NCI-H1105 treated with DMSO at 0.1 percent for 48 hours (cell line): ENCODE measurements at regions not wholly inside any gene's neighbourhood (a gene's known extent, or its start where the extent isn't known, plus 50 kb on each side); places are given as distances from the start of the nearest gene placed in this dataset.
"Not testable (repeated sequence)": the region's sequence is repeated elsewhere in the genome, so short reads cannot be mapped to it uniquely, and the experiment has no call there.

Source experiments
- DNase-seq: peaks from one replicate; lab custom pipeline; 2025; lab: John Stamatoyannopoulos, UW

- DNase-seq, result no peak
Observed at GRCh38 chr7:53238021-53238605, 202.7 kb downstream of the POM121L12 start.

- DNase-seq, result not testable (repeated sequence)
Observed at GRCh38 chr7:53239151-53239550, 203.7 kb downstream of the POM121L12 start.

DNA sequence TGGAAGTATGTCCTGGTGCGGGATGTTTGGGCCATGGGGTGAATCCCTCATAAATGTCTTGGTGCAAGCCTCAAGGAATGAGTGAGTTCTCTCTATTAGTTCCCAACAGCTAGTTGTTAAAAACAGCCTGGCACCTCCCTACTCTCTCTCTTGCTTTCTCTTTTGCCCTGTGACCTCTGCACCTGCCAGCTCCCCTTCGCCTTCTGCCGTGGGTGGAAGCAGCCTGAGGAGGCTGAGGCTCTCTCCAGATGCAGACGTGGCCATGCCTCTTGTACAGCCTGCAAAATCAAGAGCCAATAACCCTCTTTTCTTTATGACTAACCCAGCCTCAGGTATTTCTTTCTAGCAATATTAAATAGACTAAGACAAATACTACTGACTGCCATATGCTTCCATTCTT lies 210.3 kb downstream of the POM121L12 start:
- no peak for DNase-seq

DNA sequence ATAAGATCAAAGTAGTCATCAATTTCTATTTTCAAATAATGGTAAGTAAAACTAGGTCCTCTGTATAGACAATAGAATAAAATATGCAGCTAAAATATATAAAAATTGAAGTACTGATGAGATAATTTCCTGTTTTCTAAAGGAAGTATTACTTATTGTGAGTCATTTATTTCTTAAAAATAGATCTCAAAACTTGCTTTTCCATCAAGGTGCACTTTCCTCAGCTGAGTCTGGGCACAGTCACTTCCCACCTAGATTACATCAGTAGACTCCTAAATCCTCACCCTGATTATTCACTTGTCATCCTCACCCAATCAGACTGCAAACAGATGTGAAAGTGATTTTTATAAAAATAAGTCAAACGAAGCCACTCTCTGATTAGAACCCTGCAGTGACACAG lies 211.5 kb downstream of the POM121L12 start:
- no peak for DNase-seq

GRCh38 chr7:53252539-53252938 lies 217.1 kb downstream of the POM121L12 start:
- no peak for DNase-seq

DNA sequence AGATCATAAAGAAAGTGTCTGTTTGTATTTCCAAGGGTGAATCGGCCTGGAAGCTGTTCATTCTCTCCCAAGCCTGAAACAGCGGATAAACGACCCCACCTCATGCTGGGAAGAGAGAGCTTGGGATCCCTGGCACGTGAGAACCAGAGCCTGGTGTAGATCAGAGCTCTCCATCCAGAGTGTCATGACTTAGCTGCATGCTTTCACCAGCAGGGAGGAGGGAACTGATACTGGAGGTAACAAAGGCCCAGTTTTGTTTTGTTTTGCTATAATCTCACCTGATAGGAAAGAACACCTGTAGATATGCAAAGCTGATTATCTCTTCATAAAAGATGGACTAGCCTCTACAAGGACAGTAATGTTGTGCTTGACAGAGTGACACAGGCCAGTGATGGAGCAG lies 236.6 kb downstream of the POM121L12 start:
- DNase-seq, result no peak

- DNase-seq, result no peak
Observed at GRCh38 chr7:53281312-53281711, 245.9 kb downstream of the POM121L12 start.

DNA sequence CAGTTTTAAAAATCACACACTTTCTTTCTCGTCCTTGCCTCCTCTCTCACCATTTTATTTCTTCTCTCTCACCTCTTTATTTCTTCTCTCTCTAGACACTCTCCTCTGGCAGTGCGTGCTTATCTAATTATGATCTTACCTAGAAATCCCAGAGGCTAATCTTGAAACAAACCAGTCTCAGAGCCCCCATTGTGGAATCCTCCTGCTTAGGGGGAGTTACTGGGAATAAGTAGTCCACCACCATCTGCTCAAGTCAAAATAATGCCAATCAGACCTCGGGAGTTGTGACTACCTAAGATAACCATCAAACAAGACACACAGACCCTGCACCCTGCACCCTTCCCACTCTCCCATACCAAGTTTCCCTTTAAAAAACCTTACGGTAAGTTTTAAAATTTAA lies 256.9 kb downstream of the POM121L12 start:
- DNase-seq, result no peak

DNA sequence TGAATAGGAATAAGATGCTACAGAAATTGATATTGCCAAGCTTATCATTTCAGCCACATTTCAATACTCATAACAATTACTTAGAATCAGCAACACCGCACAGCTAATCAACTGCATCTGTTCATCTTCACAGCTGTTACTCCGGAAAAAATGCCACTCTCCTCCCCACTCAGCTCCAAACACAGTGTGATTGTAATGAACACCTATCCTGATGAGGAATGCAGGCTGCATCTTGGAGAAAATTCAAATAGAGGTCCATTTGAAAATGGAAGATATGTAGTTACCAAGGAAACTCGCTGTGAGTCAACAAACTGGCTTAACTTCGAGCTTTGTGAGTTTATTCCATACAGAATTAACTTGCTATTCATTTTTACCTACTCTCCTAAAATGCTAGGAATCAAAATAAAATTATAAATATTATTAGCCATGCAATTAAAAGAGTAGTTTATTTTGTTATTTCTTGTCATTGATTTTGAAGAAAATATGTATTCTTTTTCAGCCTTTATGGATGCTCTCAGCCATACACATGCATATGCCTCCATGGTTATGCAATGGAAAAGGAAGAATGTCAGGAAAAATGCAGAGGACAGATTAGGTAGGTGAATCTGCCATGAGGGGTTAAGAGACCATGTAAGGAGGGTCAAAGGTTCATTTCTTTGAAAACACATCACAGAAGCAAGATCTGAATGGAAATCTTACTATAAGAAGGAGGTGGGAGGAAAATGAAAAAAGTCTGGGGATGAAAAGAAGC lies 267.2 kb downstream of the POM121L12 start:
- DNase-seq, result no peak

- no peak for DNase-seq
Observed at GRCh38 chr7:53303781-53304180, 268.3 kb downstream of the POM121L12 start.

GRCh38 chr7:53306846-53307245 lies 271.4 kb downstream of the POM121L12 start:
- DNase-seq, result no peak

DNA sequence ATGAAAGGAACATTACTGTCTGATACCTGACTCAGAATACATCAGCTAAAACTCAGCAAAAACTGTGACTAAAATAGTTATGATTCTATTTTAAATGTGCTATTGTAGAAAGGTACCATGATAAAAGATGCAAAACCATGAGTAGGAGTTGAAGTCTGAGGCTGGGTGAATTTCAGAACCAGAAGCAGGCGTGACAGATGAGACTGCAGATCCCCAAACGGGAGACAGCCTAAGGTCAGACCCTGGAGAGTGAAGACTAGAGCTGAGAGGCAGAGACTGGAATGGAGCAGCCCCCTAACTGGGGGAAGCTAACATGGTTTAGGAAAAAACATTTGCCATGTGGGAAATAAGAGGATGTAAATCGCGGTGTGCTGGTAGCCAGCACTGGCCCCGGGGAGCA lies 275.8 kb downstream of the POM121L12 start:
- DNase-seq, result no peak

GRCh38 chr7:53315981-53316380 lies 280.5 kb downstream of the POM121L12 start:
- no peak for DNase-seq

GRCh38 chr7:53318566-53318965 lies 283.1 kb downstream of the POM121L12 start:
- DNase-seq, result no peak

DNA sequence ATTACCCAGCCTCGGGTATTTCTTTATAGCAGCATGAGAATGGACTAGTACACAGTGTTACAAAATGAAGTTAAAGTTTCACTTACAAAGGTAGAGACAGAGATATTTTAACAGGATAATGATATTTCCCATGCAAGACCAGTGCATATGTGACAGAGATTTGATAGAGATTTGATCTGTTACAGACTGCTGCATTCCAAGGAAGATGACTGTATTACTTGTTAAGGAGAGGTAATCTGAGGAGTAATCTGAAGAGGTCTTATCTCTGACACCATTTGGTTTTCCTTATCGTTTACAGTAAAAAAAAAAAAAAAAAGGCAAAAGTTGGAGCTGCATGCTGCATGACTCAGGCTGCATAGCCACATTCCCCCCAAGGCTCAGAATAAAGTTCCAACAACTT lies 289.6 kb downstream of the POM121L12 start:
- DNase-seq, result no peak

GRCh38 chr7:53326634-53327033 lies 291.2 kb downstream of the POM121L12 start:
- DNase-seq, result no peak

GRCh38 chr7:53336105-53336668 lies 300.8 kb downstream of the POM121L12 start:
- no peak for DNase-seq

DNA sequence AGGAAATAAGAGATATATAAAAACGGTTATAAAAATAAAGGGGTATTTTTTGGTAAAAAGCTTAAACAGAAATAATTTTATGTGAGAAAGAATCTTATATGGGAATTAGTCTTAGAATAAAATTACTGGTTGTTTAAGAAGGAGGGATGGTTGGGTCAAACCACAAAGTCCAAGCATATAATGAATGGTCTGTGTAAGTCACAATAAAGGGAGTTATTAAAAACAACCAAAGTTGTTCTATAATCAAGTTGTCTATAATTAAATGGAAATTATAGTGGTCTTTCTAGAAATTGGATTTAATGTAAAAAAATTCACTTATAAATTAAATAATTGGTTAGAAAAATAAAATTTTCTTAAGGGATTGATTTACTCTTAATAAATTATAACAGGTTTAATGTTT lies 304.8 kb downstream of the POM121L12 start:
- DNase-seq, result no peak

- DNase-seq, result peak; percentile 3
Observed at GRCh38 chr7:53350241-53350640, 314.8 kb downstream of the POM121L12 start.

- DNase-seq, result no peak
Observed at GRCh38 chr7:53351681-53352080, 316.2 kb downstream of the POM121L12 start.

GRCh38 chr7:53358269-53358668 lies 322.8 kb downstream of the POM121L12 start:
- no peak for DNase-seq

GRCh38 chr7:53383131-53383530 lies 347.7 kb downstream of the POM121L12 start:
- DNase-seq, result no peak

DNA sequence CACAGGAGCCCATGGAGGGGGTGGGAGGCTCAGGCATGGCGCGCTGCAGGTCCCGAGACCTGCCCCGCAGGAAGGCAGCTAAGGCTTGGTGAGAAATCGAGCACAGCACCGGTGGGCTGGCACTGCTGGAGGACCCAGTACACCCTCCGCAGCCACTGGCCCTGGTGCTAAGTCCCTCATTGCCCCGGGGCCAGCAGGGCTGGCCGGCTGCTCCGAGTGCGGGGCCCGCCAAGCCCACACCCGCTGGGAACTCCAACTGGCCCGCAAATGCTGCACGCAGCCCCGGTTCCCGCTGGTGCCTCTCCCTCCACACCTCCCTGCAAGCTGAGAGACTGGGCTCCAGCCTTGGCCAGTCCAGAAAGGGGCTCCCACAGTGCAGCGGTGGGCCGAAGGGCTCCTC lies 349.8 kb downstream of the POM121L12 start:
- not testable (repeated sequence) for DNase-seq

DNA sequence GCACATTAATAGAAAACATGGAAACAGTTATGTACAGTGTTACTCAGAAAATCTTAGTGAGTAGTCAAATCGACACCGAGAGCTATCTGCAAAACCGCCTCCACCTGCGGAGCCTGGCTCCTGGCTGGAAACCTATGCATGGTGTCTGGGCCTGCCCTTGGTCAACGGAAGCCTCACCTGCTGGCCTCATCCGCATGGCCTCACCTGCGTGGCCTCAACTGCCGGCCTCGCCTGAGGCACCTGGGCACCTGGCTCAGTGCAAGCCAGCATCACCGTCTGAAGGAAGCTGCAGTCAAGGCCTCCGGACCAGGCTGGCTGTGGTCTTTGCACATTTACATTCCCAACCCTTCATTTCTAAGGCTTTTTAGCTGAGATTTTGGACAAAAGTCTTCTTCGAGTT lies 352.1 kb downstream of the POM121L12 start:
- DNase-seq, result no peak
